ENCODE measurements at regions not wholly inside any gene's neighbourhood (a gene's known extent, or its start where the extent isn't known, plus 50 kb on each side); places are given as distances from the start of the nearest gene placed in this dataset.

DNA sequence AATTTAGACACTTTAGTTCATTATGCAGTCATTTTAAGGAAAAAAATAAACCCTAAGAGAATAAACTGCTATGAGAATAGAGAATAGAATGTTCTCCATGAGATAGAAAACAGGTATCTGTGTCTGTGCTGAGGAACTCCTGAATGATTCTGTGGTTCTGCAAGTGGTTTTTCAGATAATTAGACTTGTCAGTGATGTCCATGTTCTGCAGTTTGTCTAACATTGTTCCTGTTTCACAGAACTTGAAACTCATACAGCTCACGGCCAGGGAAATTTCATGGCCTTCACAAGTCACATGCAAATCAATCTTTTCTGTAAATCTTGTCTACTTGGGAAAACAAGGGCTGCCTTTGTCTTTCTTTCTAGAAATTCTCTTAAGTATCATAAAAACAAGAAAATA, 73.4 kb upstream of the HMGCLL1 start:
- DNase-seq (no peak), ATAC-seq (ENCODE audit: poor library complexity) (no peak)
- intact Hi-C loops (cut with DNase I): no loop called here

- ATAC-seq (ENCODE audit: poor library complexity): no peak
- no peak for DNase-seq
- intact Hi-C loops (cut with DNase I): no loop called here
These were observed 72.0 kb upstream of the HMGCLL1 start for GRCh38 chr6:55651015-55651414.

DNA sequence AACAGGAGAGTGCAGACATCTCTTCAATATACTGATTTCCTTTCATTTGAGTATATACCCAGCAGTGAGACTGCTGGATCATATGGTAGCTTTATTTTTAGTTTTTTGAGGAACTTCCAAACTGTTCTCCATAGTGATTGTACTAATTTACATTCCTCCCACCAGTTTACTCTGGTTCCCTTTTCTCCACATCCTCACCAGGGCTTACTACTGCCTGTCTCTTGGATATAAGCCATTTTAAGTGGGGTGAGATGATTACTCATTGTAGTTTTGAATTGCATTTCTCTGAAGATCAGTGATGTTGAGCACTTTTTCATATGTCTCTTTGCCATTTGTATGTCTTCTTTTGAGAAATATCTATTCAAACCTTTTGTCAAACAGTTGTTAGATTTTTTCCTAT, 64.9 kb upstream of the HMGCLL1 start:
- DNase-seq: no peak
- intact Hi-C loops (cut with DNase I): no loop called here
- no peak for ATAC-seq (ENCODE audit: poor library complexity)

DNA sequence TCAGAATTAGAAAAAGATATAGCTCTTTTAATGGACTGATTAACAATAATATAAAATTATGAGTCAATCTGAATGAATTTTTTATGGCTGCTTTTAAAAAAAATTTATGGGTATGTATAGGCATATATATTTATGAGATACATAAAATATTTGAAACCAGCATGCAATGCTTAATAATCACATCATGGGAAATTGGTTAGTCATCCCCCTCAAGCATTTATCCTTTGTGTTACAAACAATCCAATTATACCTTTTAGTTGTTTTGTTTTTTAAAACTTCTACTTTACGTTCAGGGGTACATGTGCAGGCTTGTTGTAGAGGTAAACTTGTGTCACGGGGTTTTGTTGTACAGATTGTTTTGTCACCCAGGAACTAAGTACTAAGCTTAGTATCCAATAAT, 63.4 kb upstream of the HMGCLL1 start:
- no peak for DNase-seq
- intact Hi-C loops (cut with DNase I): no loop called here
- no peak for ATAC-seq (ENCODE audit: poor library complexity)

GRCh38 chr6:55636406-55637102, 57.6 kb upstream of the HMGCLL1 start:
- ATAC-seq (ENCODE audit: poor library complexity) (no peak), DNase-seq (no peak)
- intact Hi-C loops (cut with DNase I): no loop called here

DNA sequence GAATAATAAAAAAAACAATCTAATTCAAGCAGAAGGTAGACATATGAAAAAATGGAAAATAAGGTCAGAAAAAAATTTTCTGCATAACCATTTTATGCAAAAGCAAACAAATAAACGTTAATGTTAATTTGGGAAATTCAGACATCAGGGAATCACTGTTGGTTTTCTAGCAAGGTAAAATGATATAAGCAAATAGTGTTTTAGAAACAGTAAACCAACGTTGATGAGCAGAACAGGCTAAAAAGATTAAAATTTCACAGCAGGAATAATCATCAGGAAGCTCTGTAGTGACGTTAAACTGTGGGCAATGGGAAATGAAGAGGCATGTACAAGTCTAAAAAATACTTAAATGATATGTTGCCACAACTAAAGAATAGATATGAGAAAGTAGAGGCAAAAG, 54.5 kb upstream of the HMGCLL1 start:
- no peak for ATAC-seq (ENCODE audit: poor library complexity)

GRCh38 chr6:55632953-55633352, 54.0 kb upstream of the HMGCLL1 start:
- ATAC-seq (ENCODE audit: poor library complexity) (no peak), DNase-seq (no peak)
- intact Hi-C loops (cut with DNase I): no loop called here

More for the DNA sequence above, 54.5 kb upstream of the HMGCLL1 start:
- no peak for DNase-seq
- intact Hi-C loops (cut with DNase I): no loop called here

All from Right ventricle myocardium superior (tissue), 1 donor.